GM23248 (cell line): ENCODE measurements at regions not wholly inside any gene's neighbourhood (a gene's known extent, or its start where the extent isn't known, plus 50 kb on each side); places are given as distances from the start of the nearest gene placed in this dataset.

Experiments
- DNase-seq: peaks from one replicate; pipeline ENCODE4 v3.0.0-alpha.2; 2015
- H2AFZ ChIP-seq: fragments of 200-600 bp; sonication (generic); 2 replicates; pipeline ENCODE4 v1.6.1; 2016; ENCODE audit warnings: antibody characterized with exemption
- H3F3A ChIP-seq: fragments of 200-600 bp; sonication (generic); 2 replicates; pipeline ENCODE4 v1.6.1; 2016; ENCODE audit warnings: mild to moderate bottlenecking, antibody characterized with exemption, mixed run types; ENCODE audit not compliant: insufficient read depth
- H3K27ac ChIP-seq: fragments of 200-600 bp; sonication (generic); 2 replicates; pipeline ENCODE4 v1.5.1; 2016; ENCODE audit warnings: mild to moderate bottlenecking
- H3K27me3 ChIP-seq: fragments of 200-600 bp; sonication (generic); replicated peaks from 2 replicates; pipeline ENCODE4 v1.6.1; 2016; ENCODE audit warnings: mild to moderate bottlenecking; ENCODE audit not compliant: insufficient read depth
- H3K36me3 ChIP-seq: fragments of 200-600 bp; sonication (generic); 2 replicates; pipeline ENCODE4 v1.6.1; 2016; ENCODE audit warnings: low read depth, mild to moderate bottlenecking
- H3K4me1 ChIP-seq: fragments of 200-600 bp; sonication (generic); 2 replicates; pipeline ENCODE4 v1.6.1; 2016; ENCODE audit warnings: mild to moderate bottlenecking; ENCODE audit not compliant: insufficient read depth
- H3K4me2 ChIP-seq: fragments of 200-600 bp; sonication (generic); one replicate; pipeline ENCODE4 v1.6.1; 2016; ENCODE audit warnings: mild to moderate bottlenecking; ENCODE audit not compliant: unreplicated experiment
- H3K4me3 ChIP-seq: fragments of 200-600 bp; sonication (generic); 2 replicates; pipeline ENCODE4 v1.5.1; 2016; ENCODE audit warnings: mild to moderate bottlenecking
- H3K79me2 ChIP-seq: fragments of 200-600 bp; sonication (generic); 2 replicates; pipeline ENCODE4 v1.6.1; 2016; ENCODE audit warnings: mild to moderate bottlenecking; ENCODE audit not compliant: insufficient read depth
- H3K9ac ChIP-seq: fragments of 200-600 bp; sonication (generic); 2 replicates; pipeline ENCODE4 v1.6.1; 2016; ENCODE audit warnings: mild to moderate bottlenecking
- H3K9me2 ChIP-seq: fragments of 200-600 bp; sonication (generic); 2 replicates; pipeline ENCODE4 v1.6.1; 2016; ENCODE audit warnings: mixed run types, mild to moderate bottlenecking, moderate library complexity; ENCODE audit not compliant: insufficient read depth
- H3K9me3 ChIP-seq: fragments of 200-600 bp; sonication (generic); one replicate; pipeline ENCODE4 v1.6.1; 2017; ENCODE audit warnings: low read depth
- H4K20me1 ChIP-seq: fragments of 200-600 bp; sonication (generic); 2 replicates; pipeline ENCODE4 v1.6.0; 2016; ENCODE audit not compliant: insufficient read depth
- EZH2 ChIP-seq: fragments of 200-600 bp; sonication (generic); IDR thresholded peaks from 2 replicates; pipeline ENCODE4 v1.6.1; 2018; ENCODE audit warnings: antibody characterized with exemption, mild to moderate bottlenecking; ENCODE audit not compliant: insufficient read depth, poor library complexity, severe bottlenecking
- EZH2phosphoT487 ChIP-seq: fragments of 200-600 bp; sonication (generic); IDR thresholded peaks from 2 replicates; pipeline ENCODE4 v1.6.1; 2018; ENCODE audit warnings: antibody characterized with exemption, moderate library complexity, mild to moderate bottlenecking, low read depth; ENCODE audit not compliant: insufficient read depth
- WGBS, 2 experiments: methylation state at CpG; one replicate each; pipeline ENCODE4 v1.1.6; 2015 to 2017; ENCODE audit warnings: low lambda C conversion rate in 2 of 2, low coverage in 1 of 2; ENCODE audit errors: missing lambda C conversion rate in 2 of 2; 5-methylcytosine and 5-hydroxymethylcytosine counted together
- in situ Hi-C: fragments of 300-500 bp; cut with MboI; formaldehyde crosslinking; loops from 2 replicates; pipeline ENCODE4 v1.15.0; 2020

DNA sequence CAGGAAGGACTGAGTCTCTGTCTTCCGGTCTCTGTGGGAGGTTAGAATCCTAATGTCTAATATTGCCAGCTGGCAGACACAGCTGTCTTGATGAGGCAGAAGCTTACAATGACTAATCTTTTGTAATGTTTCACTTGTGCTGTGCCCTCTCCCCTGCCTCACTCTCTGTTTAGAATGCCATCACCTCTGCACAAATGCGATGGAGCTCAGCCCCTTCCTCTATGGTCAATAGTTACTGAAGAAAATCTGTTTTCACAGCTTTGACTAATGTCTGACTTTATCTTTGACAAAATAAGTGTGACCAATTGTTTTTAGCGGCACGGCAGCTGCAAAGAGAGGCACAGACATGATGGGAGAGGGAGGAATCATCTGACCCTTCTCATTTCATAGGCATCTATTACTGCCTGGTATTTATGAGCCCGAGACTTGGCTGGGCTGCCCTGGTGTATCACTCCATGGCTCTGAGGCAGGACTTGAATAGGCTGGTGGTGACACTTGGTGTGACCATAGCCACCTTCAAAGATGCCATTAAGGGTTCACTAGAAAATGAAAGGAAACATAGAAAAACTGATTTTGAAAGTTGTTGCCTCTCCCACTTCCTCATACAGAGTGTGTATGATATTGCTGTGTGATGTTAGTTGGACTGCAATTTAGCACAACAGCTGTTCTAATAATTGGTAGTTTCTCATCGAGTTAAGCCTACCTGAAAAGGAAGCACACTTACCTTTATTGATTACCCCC, 163.2 kb upstream of the NBPF11 start:
- H3K4me3 ChIP-seq, result no peak overlapping the region
- no peak overlapping the region for H3K27ac ChIP-seq
- WGBS, 2 experiments, result 59 to 61% methylated on average over 6 of the region's 6 CpGs
- H3K79me2 ChIP-seq, result no peaks in the 10 kb centered on the region
- in situ Hi-C loops, result no loop called here
- no peaks in the 10 kb centered on the region for H4K20me1 ChIP-seq
- H3K9me3 ChIP-seq, result no peaks in the 10 kb centered on the region
- peaks cover 45% of the 10 kb centered on the region for H3K27me3 ChIP-seq
- no peaks in the 10 kb centered on the region for H3K36me3 ChIP-seq
- TF ChIP-seq EZH2, result no peak
- no peak for TF ChIP-seq EZH2phosphoT487
- no peak overlapping the region for H3K9ac ChIP-seq
- H3K4me2 ChIP-seq, result no peak overlapping the region
- H3F3A ChIP-seq, result 0 out of 2 replicates have a peak, but pooled peaks cover 4% of the 10 kb centered on the region
- H3K9me2 ChIP-seq, result no peaks in the 10 kb centered on the region
- peak; percentile 75 for DNase-seq
- H2AFZ ChIP-seq, result no peak overlapping the region
- no peaks in the 10 kb centered on the region; the same call in 1 of the 2 replicates for H3K4me1 ChIP-seq

DNA sequence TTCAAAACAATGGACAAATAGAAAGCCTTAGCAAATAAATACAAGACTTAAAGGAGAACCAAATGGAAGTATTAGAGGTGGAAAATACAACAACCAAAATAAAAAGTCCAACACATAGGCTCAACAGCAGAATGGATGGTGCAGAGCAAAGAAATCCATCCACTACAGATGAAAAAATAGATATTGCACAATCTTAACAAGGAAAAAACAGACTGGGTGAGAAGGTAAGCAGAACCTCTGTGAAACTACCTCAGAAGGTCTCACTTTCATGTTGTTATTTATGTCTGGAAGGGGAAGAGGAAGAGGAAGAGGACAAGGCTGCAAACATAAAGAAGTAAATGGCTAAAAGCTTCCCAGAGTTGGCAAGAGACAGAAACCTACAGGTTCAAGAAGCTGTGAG, 158.7 kb upstream of the NBPF11 start:
- H3K9me2 ChIP-seq, result no peaks in the 10 kb centered on the region
- no peak overlapping the region for H3K9ac ChIP-seq
- in situ Hi-C loops, result no loop called here
- peaks cover 49% of the 10 kb centered on the region for H3K27me3 ChIP-seq
- no peak for DNase-seq
- H3K4me1 ChIP-seq, result no peaks in the 10 kb centered on the region; the same call in 1 of the 2 replicates
- no peaks in the 10 kb centered on the region for H4K20me1 ChIP-seq
- no peak overlapping the region for H3K4me3 ChIP-seq
- H3F3A ChIP-seq, result 0 out of 2 replicates have a peak, but pooled peaks cover 4% of the 10 kb centered on the region
- no peak overlapping the region for H3K27ac ChIP-seq
- TF ChIP-seq EZH2phosphoT487 (no peak), EZH2 (no peak)
- H3K9me3 ChIP-seq, result no peaks in the 10 kb centered on the region
- H3K4me2 ChIP-seq, result no peak overlapping the region
- no peak overlapping the region for H2AFZ ChIP-seq
- H3K79me2 ChIP-seq, result no peaks in the 10 kb centered on the region
- no peaks in the 10 kb centered on the region for H3K36me3 ChIP-seq

GRCh38 chr1:148309940-148310500, 157.9 kb upstream of the NBPF11 start:
- Histone ChIP-seq H2AFZ (no peak overlapping the region), H3K4me2 (no peak overlapping the region), H3K79me2 (no peaks in the 10 kb centered on the region), H3K9me3 (no peaks in the 10 kb centered on the region), H3K9me2 (no peaks in the 10 kb centered on the region), H3K4me3 (no peak overlapping the region), H3K27me3 (peaks cover 49% of the 10 kb centered on the region), H4K20me1 (no peaks in the 10 kb centered on the region), H3F3A (0 out of 2 replicates have a peak, but pooled peaks cover 5% of the 10 kb centered on the region), H3K27ac (no peak overlapping the region), H3K4me1 (no peaks in the 10 kb centered on the region), H3K9ac (no peak overlapping the region), H3K36me3 (no peaks in the 10 kb centered on the region)
- in situ Hi-C loops, result no loop called here
- peak; percentile 19 for DNase-seq
- TF ChIP-seq EZH2 (no peak), EZH2phosphoT487 (no peak)
- 5% methylated on average over 37 of the region's 37 CpGs for WGBS, 2 experiments

- Histone ChIP-seq H3K9ac (no peak overlapping the region), H3K27me3 (peaks cover 49% of the 10 kb centered on the region), H3K79me2 (no peaks in the 10 kb centered on the region), H3K27ac (no peak overlapping the region), H3K36me3 (no peaks in the 10 kb centered on the region), H3F3A (peaks cover 10% of the 10 kb centered on the region; the same call in 1 of the 2 replicates), H3K4me3 (no peak overlapping the region), H3K9me3 (no peaks in the 10 kb centered on the region), H4K20me1 (no peaks in the 10 kb centered on the region), H3K9me2 (no peaks in the 10 kb centered on the region), H2AFZ (no peak overlapping the region), H3K4me2 (no peak overlapping the region), H3K4me1 (0 out of 2 replicates have a peak, but pooled peaks cover 4% of the 10 kb centered on the region)
- 24 to 26% methylated on average over 14 of the region's 14 CpGs for WGBS, 2 experiments
- no peak for DNase-seq
- in situ Hi-C loops, result no loop called here
- TF ChIP-seq EZH2 (no peak), EZH2phosphoT487 (no peak)
Observed at GRCh38 chr1:148308832-148309458, 156.9 kb upstream of the NBPF11 start.
